Kidney (tissue), 13 donors: ENCODE measurements at regions not wholly inside any gene's neighbourhood (a gene's known extent, or its start where the extent isn't known, plus 50 kb on each side); places are given as distances from the start of the nearest gene placed in this dataset.
A peak's percentile ranks its signal among the peaks of the same experiment; 100 is the strongest.

Experiments
- DNase-seq, 5 donors: peaks; one replicate each; pipeline ENCODE4 v3.0.0-alpha.2; 2013 to 2020
- FAIRE-seq: peaks from 2 replicates; lab custom pipeline; 2012; peaks lifted over from hg19 to GRCh38; lab: Jason Lieb, UNC
- H3K27ac ChIP-seq, 2 donors: one replicate each; pipeline ENCODE4 v1.7.0; 2013; ENCODE audit warnings: low read depth in 2 of 2, low read length in 2 of 2, inconsistent platforms in 1 of 2
- H3K27me3 ChIP-seq: one replicate; pipeline ENCODE4 v1.7.1; 2013; ENCODE audit warnings: low read length, inconsistent platforms; ENCODE audit not compliant: control insufficient read depth, insufficient read depth
- H3K36me3 ChIP-seq, 3 donors: one replicate each; pipeline versions ENCODE4 v1.7.0 to v1.7.1; 2013; ENCODE audit warnings: low read length in 3 of 3, control low read depth in 1 of 3, inconsistent platforms in 1 of 3; ENCODE audit not compliant: insufficient read depth in 3 of 3, control insufficient read depth in 2 of 3
- H3K4me1 ChIP-seq, 3 donors: one replicate each; pipeline versions ENCODE4 v1.7.0 to v1.7.1; 2013; ENCODE audit warnings: low read length in 3 of 3, inconsistent platforms in 1 of 3, low read depth in 1 of 3; ENCODE audit not compliant: control insufficient read depth in 2 of 3, insufficient read depth in 2 of 3
- H3K4me3 ChIP-seq, 3 donors: one replicate each; pipeline versions ENCODE4 v1.7.0 to v1.8.1; 2013; ENCODE audit warnings: low read length in 3 of 3, control low read depth in 1 of 3, inconsistent platforms in 1 of 3
- H3K9ac ChIP-seq, 3 donors: one replicate each; pipeline versions ENCODE4 v1.7.0 to v1.7.1; 2013; ENCODE audit warnings: low read length in 3 of 3, control low read depth in 1 of 3, inconsistent platforms in 1 of 3
- H3K9me3 ChIP-seq, 3 donors: one replicate each; pipeline versions ENCODE4 v1.7.0 to v1.7.1; 2013; ENCODE audit warnings: low read length in 3 of 3, control low read depth in 1 of 3, inconsistent platforms in 1 of 3; ENCODE audit not compliant: control insufficient read depth in 2 of 3, insufficient read depth in 1 of 3
- intact Hi-C: fragments of 100-400 bp; cut with DNase I; formaldehyde crosslinking; loops from one replicate; pipeline ENCODE4 v1.11.1; 2022
- TF ChIP-seq, protein P1 (sequence below): IDR thresholded peaks from 3 replicates; pipeline ENCODE4 v1.5.1; 2012; ENCODE audit warnings: mild to moderate bottlenecking, moderate library complexity, borderline replicate concordance; ENCODE audit not compliant: insufficient read depth; ENCODE audit errors: extremely low read depth
- donor health status: control.
- donor health status: control.
- donor health status: control.
- donor health status: control.
- donor health status: control.
- donor health status: DM: yes; HTN: yes; CAD: no.
- donor health status: Normal renal cell carcinoma (clear cell type).

- TF ChIP-seq, protein P1, sequence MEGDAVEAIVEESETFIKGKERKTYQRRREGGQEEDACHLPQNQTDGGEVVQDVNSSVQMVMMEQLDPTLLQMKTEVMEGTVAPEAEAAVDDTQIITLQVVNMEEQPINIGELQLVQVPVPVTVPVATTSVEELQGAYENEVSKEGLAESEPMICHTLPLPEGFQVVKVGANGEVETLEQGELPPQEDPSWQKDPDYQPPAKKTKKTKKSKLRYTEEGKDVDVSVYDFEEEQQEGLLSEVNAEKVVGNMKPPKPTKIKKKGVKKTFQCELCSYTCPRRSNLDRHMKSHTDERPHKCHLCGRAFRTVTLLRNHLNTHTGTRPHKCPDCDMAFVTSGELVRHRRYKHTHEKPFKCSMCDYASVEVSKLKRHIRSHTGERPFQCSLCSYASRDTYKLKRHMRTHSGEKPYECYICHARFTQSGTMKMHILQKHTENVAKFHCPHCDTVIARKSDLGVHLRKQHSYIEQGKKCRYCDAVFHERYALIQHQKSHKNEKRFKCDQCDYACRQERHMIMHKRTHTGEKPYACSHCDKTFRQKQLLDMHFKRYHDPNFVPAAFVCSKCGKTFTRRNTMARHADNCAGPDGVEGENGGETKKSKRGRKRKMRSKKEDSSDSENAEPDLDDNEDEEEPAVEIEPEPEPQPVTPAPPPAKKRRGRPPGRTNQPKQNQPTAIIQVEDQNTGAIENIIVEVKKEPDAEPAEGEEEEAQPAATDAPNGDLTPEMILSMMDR, result no peak
- Histone ChIP-seq H3K9ac (no peak overlapping the region), H3K27ac (no peak overlapping the region), H3K36me3 (no peaks in the 10 kb centered on the region), H3K27me3 (no peaks in the 10 kb centered on the region), H3K4me3 (no peak overlapping the region), H3K4me1 (no peaks in the 10 kb centered on the region), H3K9me3 (no peaks in the 10 kb centered on the region)
- DNase-seq (peak in 1 of 5 donors; percentile 54), FAIRE-seq (no peak)
- intact Hi-C loops, result no loop called here
These were observed 566.0 kb downstream of the STK39 start for GRCh38 chr2:167681234-167682015.

GRCh38 chr2:167678158-167678557, 569.2 kb downstream of the STK39 start:
- Histone ChIP-seq H3K27me3 (no peaks in the 10 kb centered on the region), H3K27ac (no peak overlapping the region), H3K9me3 (no peaks in the 10 kb centered on the region), H3K4me3 (no peak overlapping the region), H3K36me3 (no peaks in the 10 kb centered on the region), H3K9ac (no peak overlapping the region), H3K4me1 (no peaks in the 10 kb centered on the region)
- intact Hi-C loops, result no loop called here
- no peak for FAIRE-seq
- TF ChIP-seq, protein P1, result no peak
- no peak for DNase-seq

- FAIRE-seq (no peak), DNase-seq (no peak)
- TF ChIP-seq, protein P1, result no peak
- Histone ChIP-seq H3K9me3 (peaks cover 0 to 2% (median 0%) of the 10 kb centered on the region in 3 donors), H3K36me3 (no peaks in the 10 kb centered on the region), H3K27me3 (no peaks in the 10 kb centered on the region), H3K4me1 (no peaks in the 10 kb centered on the region), H3K27ac (no peak overlapping the region), H3K9ac (no peak overlapping the region), H3K4me3 (no peak overlapping the region)
- intact Hi-C loops, result no loop called here
These were observed 571.5 kb downstream of the STK39 start for GRCh38 chr2:167675906-167676305.
